Spleen (tissue), 7 donors: ENCODE measurements at regions not wholly inside any gene's neighbourhood (a gene's known extent, or its start where the extent isn't known, plus 50 kb on each side); places are given as distances from the start of the nearest gene placed in this dataset.

Source experiments
- POLR2A ChIP-seq, 3 donors: fragments of 450-650 bp; IDR thresholded peaks; one replicate each; pipeline ENCODE4 v1.5.1; 2017; ENCODE audit warnings: antibody characterized with exemption in 3 of 3, mild to moderate bottlenecking in 1 of 3
- POLR2AphosphoS5 ChIP-seq, 3 donors: sonication (generic); formaldehyde crosslinking; IDR thresholded peaks; one replicate each; pipeline ENCODE4 v1.5.1; 2017; ENCODE audit warnings: antibody characterized with exemption in 3 of 3
- TF ChIP-seq, protein P1 (sequence below), 11 experiments: fragments of 200-600 bp in 7 of 11; fragments of 450-650 bp in 4 of 11; sonication (generic) in 4 of 11; IDR thresholded peaks in 8 of 11; conservative IDR thresholded peaks in 3 of 11; 1 replicate in 7 of 11; 2 replicates in 4 of 11; pipeline versions ENCODE4 v1.4.0 to v1.8.0; 2016 to 2021; ENCODE audit warnings: antibody characterized with exemption in 11 of 11, inconsistent platforms in 4 of 11, mild to moderate bottlenecking in 1 of 11
- donor health status: DM: no; HTN: no; CAD: no; lungs with moderate emphysema.
- donor health status: DM: no; HTN: no; CAD: no.
- donor health status: DM: no; HTN: no; CAD: no.

DNA sequence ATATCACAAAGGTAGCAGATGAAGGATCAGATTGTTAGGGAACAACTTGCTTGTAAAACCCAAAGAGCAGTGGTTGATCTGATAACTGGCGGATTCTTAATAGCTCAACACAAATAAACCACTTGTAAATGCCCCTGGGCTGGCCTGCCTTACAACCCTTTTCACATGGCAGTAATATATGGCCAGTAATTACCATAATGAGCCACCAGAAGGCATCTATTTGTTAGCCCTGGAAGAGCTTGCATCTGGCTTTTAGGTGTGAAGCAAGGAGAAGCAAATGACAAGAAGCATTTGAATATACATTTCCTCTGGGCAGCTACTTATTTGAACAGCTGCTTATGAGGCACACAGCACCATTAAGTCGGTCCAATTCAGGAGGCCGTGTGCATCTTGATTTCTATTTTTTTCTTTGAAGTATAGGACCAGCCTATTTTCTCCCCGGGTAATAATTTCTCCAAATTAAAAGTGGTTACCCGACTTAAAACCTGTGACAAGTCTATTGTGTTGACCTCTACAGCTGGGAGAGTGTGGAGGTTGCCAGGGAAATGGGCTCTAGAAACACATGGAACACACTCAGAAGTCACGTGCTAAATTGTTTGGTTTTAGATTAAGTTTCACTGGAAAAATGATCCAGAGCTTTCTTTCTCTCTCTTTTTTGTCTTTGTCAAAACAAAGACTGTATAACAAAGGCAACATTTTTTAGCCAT, 113.4 kb downstream of the SEM1 start:
- TF ChIP-seq, protein P1, sequence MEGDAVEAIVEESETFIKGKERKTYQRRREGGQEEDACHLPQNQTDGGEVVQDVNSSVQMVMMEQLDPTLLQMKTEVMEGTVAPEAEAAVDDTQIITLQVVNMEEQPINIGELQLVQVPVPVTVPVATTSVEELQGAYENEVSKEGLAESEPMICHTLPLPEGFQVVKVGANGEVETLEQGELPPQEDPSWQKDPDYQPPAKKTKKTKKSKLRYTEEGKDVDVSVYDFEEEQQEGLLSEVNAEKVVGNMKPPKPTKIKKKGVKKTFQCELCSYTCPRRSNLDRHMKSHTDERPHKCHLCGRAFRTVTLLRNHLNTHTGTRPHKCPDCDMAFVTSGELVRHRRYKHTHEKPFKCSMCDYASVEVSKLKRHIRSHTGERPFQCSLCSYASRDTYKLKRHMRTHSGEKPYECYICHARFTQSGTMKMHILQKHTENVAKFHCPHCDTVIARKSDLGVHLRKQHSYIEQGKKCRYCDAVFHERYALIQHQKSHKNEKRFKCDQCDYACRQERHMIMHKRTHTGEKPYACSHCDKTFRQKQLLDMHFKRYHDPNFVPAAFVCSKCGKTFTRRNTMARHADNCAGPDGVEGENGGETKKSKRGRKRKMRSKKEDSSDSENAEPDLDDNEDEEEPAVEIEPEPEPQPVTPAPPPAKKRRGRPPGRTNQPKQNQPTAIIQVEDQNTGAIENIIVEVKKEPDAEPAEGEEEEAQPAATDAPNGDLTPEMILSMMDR (IDR thresholded peaks at IDR 0.05 in 8 of 11, conservative IDR thresholded peaks at IDR 0.05 in 3 of 11), result no peak
- TF ChIP-seq POLR2A (IDR thresholded peaks at IDR 0.05), result no peak
- no peak for TF ChIP-seq POLR2AphosphoS5 (IDR thresholded peaks at IDR 0.05)
